HG03521 (cell line): ENCODE measurements at regions not wholly inside any gene's neighbourhood (a gene's known extent, or its start where the extent isn't known, plus 50 kb on each side); places are given as distances from the start of the nearest gene placed in this dataset.

Source experiments
- ATAC-seq: cut with Tn5 transposase; IDR thresholded peaks from one replicate; pipeline ENCODE4 v1.9.1; 2021; ENCODE audit warnings: mild to moderate bottlenecking, moderate library complexity; ENCODE audit not compliant: unreplicated experiment

DNA sequence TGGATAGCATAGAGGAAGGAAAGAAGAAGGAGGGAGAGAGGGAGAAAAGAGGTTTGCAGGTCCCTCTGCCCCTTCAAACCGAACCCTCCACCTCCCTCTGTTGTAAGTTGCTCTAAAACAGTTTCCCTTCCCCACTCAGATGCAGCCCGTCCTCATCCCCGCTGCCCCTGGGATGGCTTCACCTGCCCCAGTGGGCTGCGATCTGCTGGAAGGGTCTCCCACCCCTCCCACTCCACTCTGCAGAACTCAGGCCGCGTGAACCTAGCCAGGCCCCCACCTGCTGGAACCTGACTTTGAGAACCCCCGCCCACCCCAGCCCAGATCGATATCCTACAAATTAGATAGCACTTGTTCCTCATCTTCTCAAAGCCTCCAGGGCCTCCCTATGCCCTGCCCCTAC, 190.8 kb downstream of the DLL1 start:
- ATAC-seq = no peak

GRCh38 chr6:170099387-170099786, 191.5 kb downstream of the DLL1 start:
- no peak for ATAC-seq

- ATAC-seq = no peak
Measured at GRCh38 chr6:170098428-170099170, 192.3 kb downstream of the DLL1 start.

GRCh38 chr6:170097505-170098427, 193.1 kb downstream of the DLL1 start:
- ATAC-seq = no peak

DNA sequence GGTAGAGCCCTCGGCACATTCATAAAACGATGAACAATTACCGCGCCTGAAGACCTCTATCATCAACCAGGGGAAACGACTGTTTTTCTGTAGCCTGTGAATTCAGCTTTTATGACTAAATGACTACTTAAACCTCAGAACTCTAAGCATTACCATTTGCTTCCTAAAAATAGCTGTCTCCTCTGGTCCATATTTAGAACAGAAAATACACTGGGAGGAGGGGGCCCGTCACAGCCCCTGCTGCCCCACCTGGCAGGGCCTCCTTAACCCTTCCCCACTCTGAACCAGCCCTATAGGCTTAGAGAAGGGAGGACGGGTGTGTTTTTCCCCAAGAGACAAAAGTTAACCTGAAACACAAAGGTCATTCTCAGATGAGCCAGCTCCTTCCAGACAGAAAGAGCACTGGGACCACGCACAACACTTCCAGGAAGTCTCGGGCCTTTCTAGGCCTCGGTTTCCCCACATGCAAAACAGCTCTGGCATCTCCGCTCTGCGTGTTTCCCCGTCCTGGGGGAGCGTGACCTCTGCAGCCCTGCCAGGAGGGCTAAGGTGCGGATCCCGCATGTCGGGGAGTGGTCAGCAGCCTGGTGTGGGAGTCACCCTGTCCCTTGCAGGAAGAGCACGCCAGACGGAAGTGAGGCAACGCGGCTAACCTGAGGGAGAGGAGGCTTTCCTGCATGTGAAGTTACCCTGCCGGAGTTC, 193.9 kb downstream of the DLL1 start:
- ATAC-seq = no peak

GRCh38 chr6:170096191-170096802, 194.6 kb downstream of the DLL1 start:
- ATAC-seq = no peak

DNA sequence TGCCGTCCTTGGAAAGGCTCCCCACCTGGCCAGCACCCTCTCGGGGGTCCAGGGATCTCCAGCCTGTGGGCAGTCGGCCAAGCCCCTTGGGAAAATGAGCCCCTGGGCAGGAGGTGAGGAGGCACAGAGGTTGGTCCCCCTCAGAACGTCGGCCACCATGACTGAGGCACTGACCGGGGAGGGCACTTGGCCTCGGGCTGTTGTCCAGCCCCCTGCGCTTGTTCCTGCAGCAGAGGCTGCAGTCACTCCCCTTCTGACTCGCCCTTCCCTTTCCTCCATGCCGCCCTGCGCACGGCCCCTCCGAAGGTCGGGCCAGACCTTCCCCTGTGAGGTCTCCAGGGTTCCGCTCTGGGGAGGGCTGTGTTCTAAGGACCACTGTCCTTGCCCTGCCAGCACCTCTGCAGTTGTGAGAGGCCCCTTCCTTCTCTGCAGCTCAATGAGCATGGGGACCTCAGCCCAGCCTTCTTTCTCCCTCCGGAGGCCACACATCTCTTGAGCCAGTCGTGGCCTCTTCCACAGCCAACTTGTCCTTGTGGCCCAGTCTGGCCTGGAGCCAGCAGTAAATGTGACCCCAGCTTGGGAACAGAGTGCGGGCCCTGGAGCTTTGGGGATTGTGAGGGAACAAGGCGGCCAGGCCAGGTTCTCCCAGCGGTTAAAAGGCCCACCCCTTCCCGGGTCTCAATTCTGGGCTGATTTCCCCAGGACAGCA, 195.5 kb downstream of the DLL1 start:
- no peak for ATAC-seq

GRCh38 chr6:170094686-170095272, 196.1 kb downstream of the DLL1 start:
- ATAC-seq = no peak

DNA sequence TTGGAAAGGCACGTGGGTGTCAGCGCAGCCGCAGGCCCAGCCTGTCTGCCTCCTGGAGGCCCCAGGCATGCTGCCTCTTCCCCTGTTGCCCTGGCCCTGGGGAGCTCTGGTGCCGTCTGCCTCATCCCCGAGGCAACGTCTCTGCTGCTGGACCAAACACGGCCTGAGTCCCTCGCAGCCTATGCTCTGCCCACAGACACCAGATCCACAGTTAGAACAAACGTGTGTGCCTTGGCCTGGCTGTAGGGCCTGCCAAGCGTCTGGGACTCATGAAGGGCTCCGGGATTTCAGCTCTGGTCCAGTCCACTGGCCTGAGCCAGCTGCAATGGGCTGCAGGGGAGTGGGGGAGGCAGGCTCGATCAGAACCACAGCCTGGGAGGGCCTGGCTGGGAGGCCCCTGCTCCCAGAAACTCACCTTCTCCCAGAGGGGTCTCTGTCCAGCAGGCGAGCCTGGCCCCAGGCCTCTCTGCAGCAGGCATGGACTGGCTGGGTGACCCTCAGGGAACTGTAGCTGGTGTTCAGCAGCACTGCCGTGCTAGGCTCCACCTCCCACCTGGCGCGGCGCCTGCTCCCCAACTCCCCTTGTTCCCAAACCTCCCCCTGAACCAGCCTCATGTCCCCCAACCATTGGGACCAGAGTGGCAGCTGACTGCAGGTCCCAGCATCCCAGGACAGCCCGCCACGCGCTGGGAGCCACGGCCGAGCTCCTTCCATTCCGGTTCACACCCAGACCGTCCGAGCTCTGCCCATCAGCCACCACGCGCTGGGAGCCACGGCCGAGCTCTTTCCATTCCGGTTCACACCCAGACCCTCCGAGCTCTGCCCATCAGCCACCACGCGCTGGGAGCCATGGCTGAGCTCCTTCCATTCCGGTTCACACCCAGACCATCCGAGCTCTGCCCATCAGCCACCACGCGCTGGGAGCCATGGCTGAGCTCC, 197.0 kb downstream of the DLL1 start:
- ATAC-seq = no peak

- ATAC-seq = no peak
Measured at GRCh38 chr6:170093276-170093657, 197.6 kb downstream of the DLL1 start.

DNA sequence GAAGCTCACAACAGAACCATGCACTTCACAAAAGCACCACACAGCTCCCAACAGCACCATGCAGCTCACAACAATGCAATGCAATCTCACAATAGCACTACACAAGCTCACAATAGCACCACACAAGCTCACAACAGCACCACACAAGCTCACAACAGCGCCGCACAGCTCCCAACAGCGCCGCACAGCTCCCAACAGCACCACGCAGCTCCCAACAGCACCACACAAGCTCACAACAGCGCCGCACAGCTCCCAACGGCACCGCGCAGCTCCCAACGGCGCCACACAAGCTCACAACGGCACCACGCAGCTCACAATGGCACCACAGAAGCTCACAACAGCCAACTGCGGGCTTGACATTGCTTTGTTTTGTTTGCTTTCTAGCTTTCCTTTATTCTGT, 198.1 kb downstream of the DLL1 start:
- no peak for ATAC-seq

GRCh38 chr6:170091639-170092579, 199.0 kb downstream of the DLL1 start:
- ATAC-seq = no peak

GRCh38 chr6:170091000-170091638, 199.8 kb downstream of the DLL1 start:
- ATAC-seq = no peak

DNA sequence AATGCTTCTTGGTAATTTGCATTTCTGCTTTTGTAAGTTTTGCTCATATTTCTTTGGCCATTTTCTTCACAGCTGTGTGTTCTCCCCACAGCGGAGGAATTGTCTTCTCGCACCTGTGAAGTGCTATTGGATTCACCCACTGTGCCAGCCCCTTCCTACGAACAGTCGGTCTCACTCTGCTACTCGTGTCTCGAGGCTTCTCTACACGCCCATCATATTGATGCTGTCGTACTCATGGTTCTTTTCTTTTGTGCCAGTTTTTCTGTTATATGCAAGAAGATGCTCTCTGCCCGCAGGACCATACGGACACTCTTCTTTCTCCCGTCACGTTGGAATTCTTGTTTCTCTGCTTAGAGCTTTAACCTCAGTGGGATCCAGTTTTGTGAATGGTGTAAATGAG, 200.3 kb downstream of the DLL1 start:
- ATAC-seq = no peak

DNA sequence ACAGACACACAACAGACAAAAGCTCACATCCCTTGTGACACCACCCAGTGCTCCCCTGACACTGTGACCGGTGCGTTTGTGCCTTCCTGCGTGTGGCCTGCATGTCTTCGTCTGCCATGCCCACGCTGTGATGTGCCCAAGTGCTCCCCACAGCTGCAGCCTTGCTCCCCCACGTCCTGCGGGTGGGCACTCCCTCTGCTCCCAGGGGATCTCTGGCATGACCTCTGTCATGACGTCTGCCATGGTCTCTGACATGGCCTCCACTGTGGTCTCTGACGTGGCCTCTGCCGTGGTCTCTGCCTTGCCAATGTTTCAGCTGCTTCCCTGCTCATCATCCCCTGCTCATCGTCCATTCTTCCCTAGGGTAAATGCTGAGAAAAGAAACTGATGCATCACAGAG, 200.9 kb downstream of the DLL1 start:
- ATAC-seq = no peak

- ATAC-seq = peak; percentile 13
Measured at GRCh38 chr6:170088582-170088955, 202.3 kb downstream of the DLL1 start.

DNA sequence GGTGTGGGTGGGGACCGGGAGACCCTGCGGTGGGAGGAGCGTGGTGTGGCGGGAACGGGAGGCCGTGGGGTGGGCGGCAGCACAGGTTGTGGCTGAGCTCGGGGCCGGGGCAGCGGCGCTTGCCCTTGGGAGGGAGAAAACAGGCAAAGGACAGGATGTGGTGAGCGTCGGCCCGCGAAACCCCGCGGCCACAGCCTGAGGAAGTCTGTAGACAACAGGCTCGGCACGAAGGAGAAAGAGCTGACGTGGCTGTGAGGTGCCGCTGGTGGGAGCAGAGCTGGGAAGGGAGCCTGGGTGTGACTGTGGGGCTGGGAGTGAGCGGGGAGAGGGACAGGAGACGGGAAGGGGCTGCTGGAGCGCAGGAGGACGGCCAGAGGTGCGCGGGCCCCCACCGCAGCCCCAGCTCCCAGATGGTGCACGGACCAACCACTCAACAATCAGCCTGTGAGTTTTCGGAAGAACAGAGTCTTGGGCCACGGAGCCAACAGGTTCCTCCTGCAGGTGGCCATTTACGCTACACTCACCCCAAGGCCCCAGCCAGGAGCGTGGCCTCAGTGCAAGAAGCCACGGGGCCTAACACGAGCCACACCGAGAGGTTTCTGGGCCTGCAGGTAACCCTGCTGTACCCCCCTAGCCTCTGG, 202.8 kb downstream of the DLL1 start:
- peak; percentile 67 for ATAC-seq
